Uterus (tissue), 3 donors: ENCODE measurements at regions not wholly inside any gene's neighbourhood (a gene's known extent, or its start where the extent isn't known, plus 50 kb on each side); places are given as distances from the start of the nearest gene placed in this dataset.

Source experiments
- DNase-seq, 2 donors: peaks; one replicate each; pipeline ENCODE4 v3.0.0-alpha.2; 2019 to 2020
- H3K27ac ChIP-seq, 2 donors: fragments of 200-600 bp; sonication (generic); 1 replicate in 1 of 2; 2 replicates in 1 of 2; pipeline ENCODE4 v1.5.1; 2016 to 2018
- H3K27me3 ChIP-seq, 2 donors: fragments of 200-600 bp; sonication (generic); one replicate each; pipeline ENCODE4 v1.5.1; 2018 to 2019; ENCODE audit warnings: control low read depth in 1 of 2
- H3K36me3 ChIP-seq, 2 donors: fragments of 200-600 bp; sonication (generic); one replicate each; pipeline ENCODE4 v1.5.1; 2019; ENCODE audit warnings: control low read depth in 1 of 2
- H3K4me1 ChIP-seq, 2 donors: fragments of 200-600 bp; sonication (generic); one replicate each; pipeline ENCODE4 v1.5.1; 2018 to 2019; ENCODE audit warnings: control low read depth in 1 of 2
- H3K4me3 ChIP-seq, 2 donors: fragments of 200-600 bp; sonication (generic); 1 replicate in 1 of 2; 2 replicates in 1 of 2; pipeline ENCODE4 v1.5.1; 2018 to 2019; ENCODE audit warnings: mild to moderate bottlenecking in 1 of 2
- H3K9me3 ChIP-seq, 2 donors: fragments of 200-600 bp; sonication (generic); one replicate each; pipeline ENCODE4 v1.5.1; 2019; ENCODE audit warnings: control low read depth in 1 of 2
- POLR2A ChIP-seq, 2 donors: fragments of 450-650 bp; IDR thresholded peaks; one replicate each; pipeline ENCODE4 v1.6.1; 2016; ENCODE audit warnings: antibody characterized with exemption in 2 of 2, mild to moderate bottlenecking in 1 of 2, moderate library complexity in 1 of 2
- intact Hi-C: fragments of 100-400 bp; cut with DNase I; formaldehyde crosslinking; loops from one replicate; pipeline ENCODE4 v1.15.1; 2023; ENCODE audit warnings: low total_unique reads
- TF ChIP-seq, protein P1 (sequence below), 4 experiments: fragments of 200-600 bp in 2 of 4; fragments of 450-650 bp in 2 of 4; sonication (generic) in 2 of 4; IDR thresholded peaks; one replicate each; pipeline ENCODE4 v1.5.1; 2016 to 2019; ENCODE audit warnings: antibody characterized with exemption in 4 of 4, mild to moderate bottlenecking in 2 of 4, moderate library complexity in 1 of 4
- donor health status: DM: yes; HTN: yes; CAD: no.

DNA sequence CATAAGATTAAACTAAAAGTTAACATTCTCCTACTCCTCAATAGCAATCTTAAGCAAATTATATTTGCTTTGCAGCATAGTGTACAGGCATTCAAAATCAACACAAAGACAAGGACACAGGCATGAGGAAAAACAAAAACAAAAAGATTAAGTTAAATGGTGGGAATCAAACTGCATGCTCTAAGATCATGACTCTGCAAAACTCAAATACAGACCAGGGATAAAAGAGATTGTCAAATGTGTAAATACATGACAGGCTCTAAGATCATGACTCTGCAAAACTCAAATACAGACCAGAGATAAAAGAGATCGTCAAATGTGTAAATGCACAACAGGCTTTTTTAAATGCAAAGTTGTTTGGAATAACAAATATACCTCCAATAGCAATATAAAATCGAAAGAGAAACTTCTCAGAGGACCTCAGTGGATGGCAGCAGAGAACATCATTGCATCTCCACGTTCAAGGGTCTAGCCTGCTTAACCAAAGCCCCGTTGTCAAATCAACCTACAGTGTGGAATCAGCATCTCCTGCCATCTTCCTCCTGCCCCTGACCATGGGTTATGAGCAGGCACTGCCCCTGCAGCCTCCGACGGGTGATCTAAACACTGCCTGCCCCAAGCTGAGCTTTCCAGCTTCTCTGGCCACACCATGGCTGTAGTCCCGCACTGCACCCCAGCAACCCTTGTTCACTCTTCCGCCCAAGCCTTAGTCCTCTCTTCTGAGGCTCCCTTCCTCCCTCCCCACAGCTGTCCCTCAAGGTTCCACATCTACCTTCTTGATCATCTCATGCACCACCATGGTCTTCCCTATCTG is 446.1 kb downstream of the SOX9 start:
- H3K4me1 ChIP-seq, result no peaks in the 10 kb centered on the region
- H3K4me3 ChIP-seq, result no peak overlapping the region
- intact Hi-C loops, result no loop called here
- no peaks in the 10 kb centered on the region for H3K9me3 ChIP-seq
- no peak overlapping the region for H3K27ac ChIP-seq
- no peaks in the 10 kb centered on the region for H3K27me3 ChIP-seq
- TF ChIP-seq, protein P1, sequence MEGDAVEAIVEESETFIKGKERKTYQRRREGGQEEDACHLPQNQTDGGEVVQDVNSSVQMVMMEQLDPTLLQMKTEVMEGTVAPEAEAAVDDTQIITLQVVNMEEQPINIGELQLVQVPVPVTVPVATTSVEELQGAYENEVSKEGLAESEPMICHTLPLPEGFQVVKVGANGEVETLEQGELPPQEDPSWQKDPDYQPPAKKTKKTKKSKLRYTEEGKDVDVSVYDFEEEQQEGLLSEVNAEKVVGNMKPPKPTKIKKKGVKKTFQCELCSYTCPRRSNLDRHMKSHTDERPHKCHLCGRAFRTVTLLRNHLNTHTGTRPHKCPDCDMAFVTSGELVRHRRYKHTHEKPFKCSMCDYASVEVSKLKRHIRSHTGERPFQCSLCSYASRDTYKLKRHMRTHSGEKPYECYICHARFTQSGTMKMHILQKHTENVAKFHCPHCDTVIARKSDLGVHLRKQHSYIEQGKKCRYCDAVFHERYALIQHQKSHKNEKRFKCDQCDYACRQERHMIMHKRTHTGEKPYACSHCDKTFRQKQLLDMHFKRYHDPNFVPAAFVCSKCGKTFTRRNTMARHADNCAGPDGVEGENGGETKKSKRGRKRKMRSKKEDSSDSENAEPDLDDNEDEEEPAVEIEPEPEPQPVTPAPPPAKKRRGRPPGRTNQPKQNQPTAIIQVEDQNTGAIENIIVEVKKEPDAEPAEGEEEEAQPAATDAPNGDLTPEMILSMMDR (IDR thresholded peaks at IDR 0.05), result no peak
- no peak for TF ChIP-seq POLR2A (IDR thresholded peaks at IDR 0.05)
- DNase-seq, result no peak
- no peaks in the 10 kb centered on the region for H3K36me3 ChIP-seq

DNA sequence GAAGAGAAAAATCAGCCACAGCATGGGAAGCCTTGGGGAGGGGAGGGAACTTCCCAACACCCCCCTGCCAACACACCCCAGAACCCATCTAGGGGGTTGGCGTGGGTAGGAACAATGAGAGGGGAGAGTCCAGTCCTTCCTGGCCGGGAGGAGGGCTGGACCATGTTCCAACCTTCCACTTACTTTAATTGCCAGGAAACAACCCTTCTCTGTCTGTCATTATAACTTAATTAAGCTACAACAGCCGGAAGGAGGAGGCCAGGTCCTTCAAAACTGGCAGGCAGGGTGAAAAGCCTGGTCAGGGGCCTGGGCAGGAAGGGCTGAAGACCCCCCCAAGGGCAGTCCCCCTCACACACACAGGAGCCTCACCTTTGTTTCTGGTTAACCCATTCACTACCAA is 447.0 kb downstream of the SOX9 start:
- no peaks in the 10 kb centered on the region for H3K36me3 ChIP-seq
- TF ChIP-seq POLR2A (IDR thresholded peaks at IDR 0.05), result no peak
- TF ChIP-seq, protein P1 (IDR thresholded peaks at IDR 0.05), result no peak
- DNase-seq, result no peak
- intact Hi-C loops, result no loop called here
- H3K9me3 ChIP-seq, result no peaks in the 10 kb centered on the region
- no peaks in the 10 kb centered on the region for H3K27me3 ChIP-seq
- H3K4me1 ChIP-seq, result no peaks in the 10 kb centered on the region
- no peak overlapping the region for H3K27ac ChIP-seq
- no peak overlapping the region for H3K4me3 ChIP-seq

DNA sequence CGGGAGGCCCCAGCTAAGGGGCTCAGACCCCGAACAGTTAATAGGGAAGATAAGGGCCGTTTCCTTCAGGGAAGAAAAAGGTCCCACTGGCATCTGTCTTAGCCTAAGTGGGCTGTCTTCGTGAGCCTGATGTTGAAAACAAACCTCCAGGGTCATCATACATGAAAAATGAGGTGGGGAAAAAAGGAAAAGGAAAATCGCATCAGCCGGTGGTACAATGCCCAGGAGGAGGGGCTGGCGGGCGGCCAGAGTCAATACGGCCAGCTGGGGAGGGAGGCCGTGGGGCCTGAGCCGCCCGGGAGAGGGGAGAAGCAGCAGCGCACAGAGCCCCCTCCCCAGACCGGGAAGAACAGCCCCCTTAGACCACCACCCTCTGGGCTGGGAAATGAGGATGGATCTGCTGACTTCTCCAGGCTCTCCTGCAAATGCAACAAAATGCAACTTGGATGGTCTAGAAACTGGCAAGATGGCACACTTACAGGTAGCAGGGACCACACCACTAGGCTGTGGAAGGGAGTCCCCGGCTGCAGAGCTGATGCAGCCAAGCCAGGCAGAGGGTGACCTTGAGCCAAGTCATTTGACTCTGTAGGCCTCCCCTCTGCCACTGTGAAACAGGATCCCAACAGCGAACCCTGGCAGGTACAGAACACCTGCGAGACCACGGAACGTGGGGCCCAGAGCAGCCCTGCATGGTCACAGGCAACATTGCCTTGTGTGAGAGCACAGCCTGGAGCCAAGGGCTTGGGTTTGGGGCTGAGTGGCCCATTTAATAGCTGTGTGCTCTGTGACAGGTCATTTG is 448.5 kb downstream of the SOX9 start:
- no peak for TF ChIP-seq POLR2A (IDR thresholded peaks at IDR 0.05)
- TF ChIP-seq, protein P1 (IDR thresholded peaks at IDR 0.05), result no peak
- no peaks in the 10 kb centered on the region for H3K27me3 ChIP-seq
- intact Hi-C loops, result no loop called here
- H3K4me3 ChIP-seq, result no peak overlapping the region
- no peak overlapping the region for H3K27ac ChIP-seq
- H3K4me1 ChIP-seq, result no peaks in the 10 kb centered on the region
- no peaks in the 10 kb centered on the region for H3K9me3 ChIP-seq
- no peaks in the 10 kb centered on the region for H3K36me3 ChIP-seq
- DNase-seq, result no peak

DNA sequence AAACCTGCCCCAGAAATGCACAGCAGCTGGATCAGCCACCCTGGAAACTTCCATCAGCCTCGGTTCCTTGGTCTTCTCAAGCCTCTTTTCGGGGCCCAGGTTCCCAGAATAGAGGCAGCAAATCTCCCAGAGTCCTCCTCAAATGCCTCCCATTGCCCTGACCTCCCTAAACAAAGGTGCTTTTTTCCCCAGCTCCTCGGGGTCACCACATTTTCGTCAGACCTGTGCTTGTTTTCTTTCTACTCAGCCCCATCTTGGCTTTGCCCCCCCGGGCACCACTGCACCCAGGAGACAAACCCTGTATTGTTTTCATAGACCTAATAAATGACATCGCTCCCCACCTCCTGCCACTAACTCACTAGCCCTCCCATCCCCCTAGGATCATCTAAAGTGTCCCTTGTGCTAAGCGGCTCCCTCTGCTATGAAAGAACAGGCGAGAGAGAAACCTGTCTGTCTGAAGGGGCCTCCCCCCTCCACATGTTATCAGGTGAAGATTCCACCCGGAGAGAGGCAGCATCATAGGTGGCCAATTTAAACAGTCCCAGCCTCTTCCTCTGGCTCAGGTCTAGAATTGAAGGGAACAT is 451.1 kb downstream of the SOX9 start:
- intact Hi-C loops, result no loop called here
- Histone ChIP-seq H3K9me3 (no peaks in the 10 kb centered on the region), H3K27me3 (no peaks in the 10 kb centered on the region), H3K27ac (no peak overlapping the region), H3K36me3 (no peaks in the 10 kb centered on the region), H3K4me1 (no peaks in the 10 kb centered on the region), H3K4me3 (no peak overlapping the region)
- DNase-seq, result no peak
- TF ChIP-seq, protein P1 (IDR thresholded peaks at IDR 0.05), result no peak
- TF ChIP-seq POLR2A (IDR thresholded peaks at IDR 0.05), result no peak
